Ishikawa (cell line): ENCODE measurements at regions not wholly inside any gene's neighbourhood (a gene's known extent, or its start where the extent isn't known, plus 50 kb on each side); places are given as distances from the start of the nearest gene placed in this dataset.

Experiments used
- CEBPB ChIP-seq: IDR thresholded peaks from 2 replicates; pipeline ENCODE4 v1.6.1; 2012
- CREB1 ChIP-seq: IDR thresholded peaks from 2 replicates; pipeline ENCODE4 v1.6.1; 2012; ENCODE audit warnings: low read depth
- EGR1 ChIP-seq: IDR thresholded peaks from 2 replicates; pipeline ENCODE4 v1.6.1; 2012
- EP300 ChIP-seq: IDR thresholded peaks from 2 replicates; pipeline ENCODE4 v1.6.1; 2012; ENCODE audit warnings: borderline replicate concordance
- FOXM1 ChIP-seq: IDR thresholded peaks from 2 replicates; pipeline ENCODE4 v1.6.1; 2012; ENCODE audit warnings: low read depth, borderline replicate concordance
- NFIC ChIP-seq: IDR thresholded peaks from 2 replicates; pipeline ENCODE4 v1.6.1; 2012
- RAD21 ChIP-seq: IDR thresholded peaks from 2 replicates; pipeline ENCODE4 v1.6.1; 2012; ENCODE audit warnings: low read depth
- TAF1 ChIP-seq: IDR thresholded peaks from 2 replicates; pipeline ENCODE4 v1.6.1; 2012; ENCODE audit warnings: low read depth, mild to moderate bottlenecking
- TCF12 ChIP-seq: IDR thresholded peaks from 2 replicates; pipeline ENCODE4 v1.6.1; 2012; ENCODE audit warnings: low read depth
- TEAD4 ChIP-seq: IDR thresholded peaks from 2 replicates; pipeline ENCODE4 v1.6.1; 2012
- YY1 ChIP-seq: IDR thresholded peaks from 2 replicates; pipeline ENCODE4 v1.6.1; 2012; ENCODE audit warnings: low read depth
- ZBTB7A ChIP-seq: IDR thresholded peaks from 2 replicates; pipeline ENCODE4 v1.6.1; 2012; ENCODE audit warnings: low read depth
- TF ChIP-seq, protein P1 (sequence below): IDR thresholded peaks from 2 replicates; pipeline ENCODE4 v1.6.1; 2012
- TF ChIP-seq, protein P2 (sequence below): IDR thresholded peaks from 2 replicates; pipeline ENCODE4 v1.6.1; 2012
- TF ChIP-seq, protein P3 (sequence below): IDR thresholded peaks from 2 replicates; pipeline ENCODE4 v1.6.1; 2012; ENCODE audit warnings: low read depth, mild to moderate bottlenecking

DNA sequence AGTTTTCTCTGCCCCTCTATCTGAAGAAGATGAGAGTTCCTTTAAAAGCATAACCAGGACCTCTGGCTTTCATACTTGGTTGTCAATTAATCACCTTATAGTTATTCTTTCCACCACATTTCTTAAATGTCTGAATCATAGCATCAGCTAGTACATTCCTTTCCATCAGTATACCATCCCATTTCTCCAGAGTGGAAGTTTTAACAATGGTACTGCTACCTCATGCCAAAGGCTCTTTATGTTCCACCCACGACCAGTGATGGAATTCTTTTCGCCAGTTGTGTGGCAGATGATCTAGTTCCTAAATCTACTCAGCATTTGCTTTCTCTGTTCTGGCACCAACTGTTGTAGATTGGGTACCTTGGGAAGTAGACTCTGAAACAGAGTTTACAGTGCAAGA is 379.8 kb downstream of the ZNF674 start:
- TF ChIP-seq CEBPB: no peak
- TF ChIP-seq NFIC: peak; percentile 36; the same call in 1 of the 2 replicates
- TF ChIP-seq TEAD4: peak; percentile 74
- TF ChIP-seq ZBTB7A: no peak
- TF ChIP-seq, protein P1, sequence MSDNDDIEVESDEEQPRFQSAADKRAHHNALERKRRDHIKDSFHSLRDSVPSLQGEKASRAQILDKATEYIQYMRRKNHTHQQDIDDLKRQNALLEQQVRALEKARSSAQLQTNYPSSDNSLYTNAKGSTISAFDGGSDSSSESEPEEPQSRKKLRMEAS: no peak
- TF ChIP-seq EP300: peak; percentile 58; the same call in 1 of the 2 replicates
- 0 out of 2 replicates have a peak, but pooled peaks have one; percentile 16 for TF ChIP-seq FOXM1
- TF ChIP-seq, protein P2, sequence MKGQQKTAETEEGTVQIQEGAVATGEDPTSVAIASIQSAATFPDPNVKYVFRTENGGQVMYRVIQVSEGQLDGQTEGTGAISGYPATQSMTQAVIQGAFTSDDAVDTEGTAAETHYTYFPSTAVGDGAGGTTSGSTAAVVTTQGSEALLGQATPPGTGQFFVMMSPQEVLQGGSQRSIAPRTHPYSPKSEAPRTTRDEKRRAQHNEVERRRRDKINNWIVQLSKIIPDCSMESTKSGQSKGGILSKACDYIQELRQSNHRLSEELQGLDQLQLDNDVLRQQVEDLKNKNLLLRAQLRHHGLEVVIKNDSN: no peak
- no peak for TF ChIP-seq EGR1
- no peak for TF ChIP-seq YY1
- no peak for TF ChIP-seq CREB1
- TF ChIP-seq RAD21: no peak
- TF ChIP-seq TAF1: no peak
- TF ChIP-seq, protein P3, sequence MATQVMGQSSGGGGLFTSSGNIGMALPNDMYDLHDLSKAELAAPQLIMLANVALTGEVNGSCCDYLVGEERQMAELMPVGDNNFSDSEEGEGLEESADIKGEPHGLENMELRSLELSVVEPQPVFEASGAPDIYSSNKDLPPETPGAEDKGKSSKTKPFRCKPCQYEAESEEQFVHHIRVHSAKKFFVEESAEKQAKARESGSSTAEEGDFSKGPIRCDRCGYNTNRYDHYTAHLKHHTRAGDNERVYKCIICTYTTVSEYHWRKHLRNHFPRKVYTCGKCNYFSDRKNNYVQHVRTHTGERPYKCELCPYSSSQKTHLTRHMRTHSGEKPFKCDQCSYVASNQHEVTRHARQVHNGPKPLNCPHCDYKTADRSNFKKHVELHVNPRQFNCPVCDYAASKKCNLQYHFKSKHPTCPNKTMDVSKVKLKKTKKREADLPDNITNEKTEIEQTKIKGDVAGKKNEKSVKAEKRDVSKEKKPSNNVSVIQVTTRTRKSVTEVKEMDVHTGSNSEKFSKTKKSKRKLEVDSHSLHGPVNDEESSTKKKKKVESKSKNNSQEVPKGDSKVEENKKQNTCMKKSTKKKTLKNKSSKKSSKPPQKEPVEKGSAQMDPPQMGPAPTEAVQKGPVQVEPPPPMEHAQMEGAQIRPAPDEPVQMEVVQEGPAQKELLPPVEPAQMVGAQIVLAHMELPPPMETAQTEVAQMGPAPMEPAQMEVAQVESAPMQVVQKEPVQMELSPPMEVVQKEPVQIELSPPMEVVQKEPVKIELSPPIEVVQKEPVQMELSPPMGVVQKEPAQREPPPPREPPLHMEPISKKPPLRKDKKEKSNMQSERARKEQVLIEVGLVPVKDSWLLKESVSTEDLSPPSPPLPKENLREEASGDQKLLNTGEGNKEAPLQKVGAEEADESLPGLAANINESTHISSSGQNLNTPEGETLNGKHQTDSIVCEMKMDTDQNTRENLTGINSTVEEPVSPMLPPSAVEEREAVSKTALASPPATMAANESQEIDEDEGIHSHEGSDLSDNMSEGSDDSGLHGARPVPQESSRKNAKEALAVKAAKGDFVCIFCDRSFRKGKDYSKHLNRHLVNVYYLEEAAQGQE: no peak
- no peak for TF ChIP-seq TCF12

DNA sequence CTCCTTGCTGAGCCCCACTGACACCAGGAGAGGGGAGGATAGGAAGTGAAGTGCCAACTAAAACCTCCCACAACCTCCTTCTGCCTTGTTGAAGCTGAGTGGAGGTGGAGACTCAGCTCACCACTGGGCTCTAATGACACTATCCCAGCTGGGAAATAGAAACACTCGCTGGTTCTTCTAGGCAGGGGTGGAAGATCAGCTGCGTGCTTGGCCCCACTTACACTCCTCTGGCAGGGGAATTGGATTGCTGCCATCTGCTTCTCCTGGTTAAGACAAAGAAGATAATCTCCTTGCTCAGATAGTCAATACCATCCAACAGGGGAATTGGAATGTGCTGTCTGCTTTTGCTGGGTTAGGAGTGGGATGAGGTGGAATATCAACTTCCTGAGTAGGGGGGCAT is 392.5 kb downstream of the ZNF674 start:
- no peak for TF ChIP-seq TEAD4
- TF ChIP-seq, protein P2: no peak
- no peak for TF ChIP-seq TCF12
- TF ChIP-seq RAD21: no peak
- TF ChIP-seq TAF1: no peak
- TF ChIP-seq FOXM1: no peak
- TF ChIP-seq YY1: no peak
- TF ChIP-seq ZBTB7A: no peak
- no peak for TF ChIP-seq EGR1
- TF ChIP-seq, protein P3: no peak
- TF ChIP-seq EP300: no peak
- no peak for TF ChIP-seq NFIC
- no peak for TF ChIP-seq CEBPB

DNA sequence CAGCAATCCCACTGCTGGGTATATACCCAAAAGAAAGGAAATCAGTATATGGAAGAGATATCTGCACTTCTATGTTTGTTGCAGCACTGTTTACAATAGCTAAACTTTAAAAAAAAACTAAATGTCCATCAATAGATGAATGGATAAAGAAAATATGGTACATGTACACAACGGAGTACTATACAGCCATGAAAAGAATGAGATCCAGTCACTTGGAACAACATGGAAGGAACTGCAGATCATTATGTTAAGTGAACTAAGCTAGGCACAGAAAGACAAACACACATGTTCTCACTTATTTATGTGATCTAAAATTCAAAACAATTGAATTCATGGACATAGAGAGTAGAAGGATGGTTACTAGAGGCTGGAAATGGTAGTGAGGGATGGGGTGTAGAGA is 400.7 kb downstream of the ZNF674 start:
- no peak for TF ChIP-seq ZBTB7A
- TF ChIP-seq EGR1: no peak
- TF ChIP-seq TAF1: no peak
- TF ChIP-seq, protein P2: no peak
- no peak for TF ChIP-seq TCF12
- TF ChIP-seq, protein P1: no peak
- TF ChIP-seq NFIC: no peak
- no peak for TF ChIP-seq CEBPB
- TF ChIP-seq FOXM1: no peak
- TF ChIP-seq RAD21: no peak
- TF ChIP-seq, protein P3: no peak
- TF ChIP-seq CREB1: no peak
- TF ChIP-seq EP300: no peak
- no peak for TF ChIP-seq TEAD4
- no peak for TF ChIP-seq YY1

DNA sequence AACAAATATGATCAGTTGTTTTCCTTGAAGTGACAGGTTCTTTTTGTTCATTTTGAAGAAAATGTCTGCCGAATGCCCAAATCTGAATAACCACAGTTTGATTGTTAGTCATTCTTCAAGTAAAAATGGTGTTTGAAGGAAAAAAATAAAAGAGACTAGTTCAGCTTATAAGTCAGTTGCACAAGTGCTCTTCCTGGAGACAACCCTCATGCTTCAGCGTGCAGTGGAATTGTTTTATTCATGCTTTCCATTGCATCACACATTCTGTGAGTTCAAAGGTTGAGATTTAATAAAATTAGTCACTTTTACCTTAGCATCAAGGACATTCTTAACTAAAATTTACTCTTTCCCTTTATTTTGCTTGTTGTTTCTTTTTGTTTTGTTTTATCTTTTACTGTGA is 404.9 kb downstream of the ZNF674 start:
- TF ChIP-seq TCF12 (no peak), NFIC (no peak), FOXM1 (no peak), CEBPB (no peak), YY1 (no peak), ZBTB7A (no peak), RAD21 (no peak), EGR1 (no peak), CREB1 (no peak), TEAD4 (no peak), EP300 (no peak), TAF1 (no peak)
- TF ChIP-seq, protein P3: no peak
- TF ChIP-seq, protein P1: no peak
- TF ChIP-seq, protein P2: no peak
